SJSA1 (cell line): ENCODE measurements at regions not wholly inside any gene's neighbourhood (a gene's known extent, or its start where the extent isn't known, plus 50 kb on each side); places are given as distances from the start of the nearest gene placed in this dataset.
"Not testable (repeated sequence)": the region's sequence is repeated elsewhere in the genome, so short reads cannot be mapped to it uniquely, and the experiment has no call there.

Experiments used
- DNase-seq, 2 experiments: peaks; one replicate each; pipeline ENCODE4 v3.0.0-alpha.2; 2015 to 2020; ENCODE audit warnings: low spot score in 2 of 2, low read depth in 1 of 2
- H3K27ac ChIP-seq: fragments of 250-450 bp; sonication (Bioruptor Pico); 2 replicates; pipeline ENCODE4 v1.5.1; 2020; ENCODE audit warnings: mild to moderate bottlenecking, moderate library complexity
- H3K27me3 ChIP-seq: fragments of 250-450 bp; sonication (Bioruptor Pico); replicated peaks from 2 replicates; pipeline ENCODE4 v1.5.1; 2020; ENCODE audit warnings: mild to moderate bottlenecking, moderate library complexity
- H3K36me3 ChIP-seq: fragments of 250-450 bp; sonication (Bioruptor Pico); 2 replicates; pipeline ENCODE4 v1.5.1; 2020; ENCODE audit warnings: mild to moderate bottlenecking
- H3K4me1 ChIP-seq: fragments of 250-450 bp; sonication (Bioruptor Pico); replicated peaks from 2 replicates; pipeline ENCODE4 v1.6.1; 2021; ENCODE audit warnings: mild to moderate bottlenecking
- H3K4me3 ChIP-seq: fragments of 250-450 bp; sonication (Bioruptor Pico); 2 replicates; pipeline ENCODE4 v1.5.1; 2020; ENCODE audit warnings: mild to moderate bottlenecking
- H3K9me3 ChIP-seq: fragments of 250-450 bp; sonication (Bioruptor Pico); replicated peaks from 2 replicates; pipeline ENCODE4 v1.5.1; 2020; ENCODE audit warnings: mild to moderate bottlenecking

DNA sequence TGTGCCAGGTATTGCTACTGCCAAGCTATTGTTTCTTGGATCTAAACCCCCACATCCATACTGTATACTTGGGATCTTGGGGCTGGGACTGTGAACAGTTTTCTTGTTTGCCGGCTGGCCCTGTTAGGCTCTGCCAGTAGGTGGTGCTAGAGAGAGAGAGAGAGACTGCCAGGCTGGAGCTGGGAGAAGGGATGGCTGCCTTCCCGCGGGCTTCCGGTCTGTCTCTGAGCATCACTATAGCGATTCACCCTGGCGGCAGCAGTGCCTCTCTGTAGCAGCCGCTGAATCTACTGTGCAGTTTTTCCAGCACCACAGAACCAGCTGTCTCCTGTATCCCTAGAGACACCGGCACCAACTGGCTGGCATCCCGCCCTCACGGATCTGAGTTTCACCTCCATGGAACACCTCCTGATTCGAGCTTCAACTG, 201.2 kb downstream of the UTP18 start:
- DNase-seq = peak; percentile 62 to 87
- Histone ChIP-seq H3K36me3 (no peaks in the 10 kb centered on the region), H3K9me3 (no peaks in the 10 kb centered on the region), H3K4me1 (no peaks in the 10 kb centered on the region), H3K27ac (no peak overlapping the region), H3K4me3 (no peak overlapping the region), H3K27me3 (no peaks in the 10 kb centered on the region)

- Histone ChIP-seq H3K4me1 (no peaks in the 10 kb centered on the region), H3K36me3 (no peaks in the 10 kb centered on the region), H3K27ac (no peak overlapping the region), H3K9me3 (no peaks in the 10 kb centered on the region), H3K27me3 (no peaks in the 10 kb centered on the region), H3K4me3 (no peak overlapping the region)
- no peak for DNase-seq
Observed at GRCh38 chr17:51463353-51463752, 203.0 kb downstream of the UTP18 start.

DNA sequence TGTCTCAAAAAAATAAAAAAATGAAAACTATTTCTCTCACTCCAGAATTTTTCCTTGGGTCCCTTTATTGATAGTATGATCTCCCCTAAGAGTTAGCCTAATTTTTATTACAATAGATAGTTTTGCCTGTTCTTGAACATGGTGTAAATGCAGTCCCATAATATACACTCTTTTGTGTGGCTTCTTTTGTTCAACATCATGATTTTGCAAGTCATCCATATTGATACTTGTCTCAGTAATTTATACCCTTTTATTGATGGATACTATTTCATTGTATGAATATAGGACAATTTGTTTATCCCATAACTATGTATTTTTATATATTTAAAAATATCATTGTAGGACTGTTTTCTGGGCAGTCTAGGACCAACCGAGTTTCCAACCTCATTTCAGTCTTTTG, 207.0 kb downstream of the UTP18 start:
- no peak for DNase-seq
- no peak overlapping the region for H3K27ac ChIP-seq
- H3K9me3 ChIP-seq = no peaks in the 10 kb centered on the region
- H3K4me1 ChIP-seq = no peaks in the 10 kb centered on the region
- no peak overlapping the region for H3K4me3 ChIP-seq
- no peaks in the 10 kb centered on the region for H3K27me3 ChIP-seq
- H3K36me3 ChIP-seq = no peaks in the 10 kb centered on the region

DNA sequence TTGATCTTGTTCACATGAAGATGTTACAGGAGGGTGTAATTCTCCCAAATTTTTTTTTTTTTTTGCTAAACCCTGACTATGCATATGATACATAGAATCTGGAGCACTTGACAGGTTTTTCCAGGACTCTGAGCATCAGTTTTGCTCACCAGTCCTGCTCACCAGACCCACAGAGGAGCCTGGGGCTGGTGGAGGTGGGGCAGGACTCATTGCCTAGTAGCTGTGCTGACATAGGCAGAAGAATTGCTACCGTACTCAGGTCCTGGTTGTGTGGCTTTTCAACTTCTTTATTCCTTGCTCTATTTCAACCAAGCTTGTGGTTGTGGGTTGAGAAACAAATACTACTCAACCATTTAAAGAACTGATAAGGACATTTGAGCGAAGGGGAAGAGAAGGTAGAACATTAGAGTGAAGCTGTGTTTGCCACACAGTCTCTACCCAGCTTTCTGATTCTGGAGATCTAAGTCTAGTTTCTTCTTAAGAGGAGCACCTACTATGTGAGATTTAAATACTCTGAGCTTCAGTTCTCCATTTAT, 212.4 kb downstream of the UTP18 start:
- Histone ChIP-seq H3K4me3 (no peak overlapping the region), H3K27me3 (no peaks in the 10 kb centered on the region), H3K27ac (no peak overlapping the region), H3K9me3 (no peaks in the 10 kb centered on the region), H3K36me3 (no peaks in the 10 kb centered on the region), H3K4me1 (no peaks in the 10 kb centered on the region)
- DNase-seq = no peak

GRCh38 chr17:51474764-51475163, 214.4 kb downstream of the UTP18 start:
- Histone ChIP-seq H3K4me3 (no peak overlapping the region), H3K27ac (no peak overlapping the region), H3K4me1 (no peaks in the 10 kb centered on the region), H3K27me3 (no peaks in the 10 kb centered on the region), H3K36me3 (no peaks in the 10 kb centered on the region), H3K9me3 (no peaks in the 10 kb centered on the region)
- DNase-seq = no peak

- no peaks in the 10 kb centered on the region for H3K9me3 ChIP-seq
- H3K4me3 ChIP-seq = no peak overlapping the region
- no peak overlapping the region for H3K27ac ChIP-seq
- no peaks in the 10 kb centered on the region for H3K36me3 ChIP-seq
- no peaks in the 10 kb centered on the region for H3K4me1 ChIP-seq
- DNase-seq = no peak
- no peaks in the 10 kb centered on the region for H3K27me3 ChIP-seq
Observed at GRCh38 chr17:51475730-51476129, 215.4 kb downstream of the UTP18 start.

GRCh38 chr17:51479303-51479702, 219.0 kb downstream of the UTP18 start:
- no peak for DNase-seq
- Histone ChIP-seq H3K36me3 (no peaks in the 10 kb centered on the region), H3K4me3 (no peak overlapping the region), H3K27ac (no peak overlapping the region), H3K27me3 (no peaks in the 10 kb centered on the region), H3K9me3 (peaks cover 6% of the 10 kb centered on the region; the same call in 1 of the 2 replicates), H3K4me1 (no peaks in the 10 kb centered on the region)

- Histone ChIP-seq H3K27me3 (no peaks in the 10 kb centered on the region), H3K27ac (no peak overlapping the region), H3K4me3 (no peak overlapping the region), H3K9me3 (peaks cover 6% of the 10 kb centered on the region; the same call in 1 of the 2 replicates), H3K36me3 (no peaks in the 10 kb centered on the region), H3K4me1 (no peaks in the 10 kb centered on the region)
- DNase-seq = no peak
Observed at GRCh38 chr17:51481370-51481769, 221.0 kb downstream of the UTP18 start.

DNA sequence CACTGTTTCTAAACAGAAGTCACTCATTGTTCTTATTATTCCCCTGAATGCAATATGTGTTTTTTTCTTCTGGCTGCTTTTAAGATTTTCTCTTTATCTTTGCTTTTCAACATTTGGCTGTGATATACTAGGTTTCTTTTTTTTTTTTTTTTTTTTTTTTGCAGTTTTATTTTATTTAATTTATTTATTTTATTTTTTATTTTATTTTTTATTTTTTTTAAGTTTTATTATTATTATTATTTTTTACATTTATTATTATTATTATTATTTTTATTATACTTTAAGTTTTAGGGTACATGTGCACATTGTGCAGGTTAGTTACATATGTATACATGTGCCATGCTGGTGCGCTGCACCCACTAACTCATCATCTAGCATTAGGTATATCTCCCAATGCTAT, 221.9 kb downstream of the UTP18 start:
- DNase-seq, H3K4me3 ChIP-seq: not testable (repeated sequence)

GRCh38 chr17:51486091-51486490, 225.7 kb downstream of the UTP18 start:
- no peaks in the 10 kb centered on the region; the same call in 1 of the 2 replicates for H3K27me3 ChIP-seq
- no peaks in the 10 kb centered on the region for H3K4me1 ChIP-seq
- no peaks in the 10 kb centered on the region for H3K36me3 ChIP-seq
- peaks cover 4% of the 10 kb centered on the region; the same call in 1 of the 2 replicates for H3K9me3 ChIP-seq
- no peak for DNase-seq
- H3K27ac ChIP-seq = no peak overlapping the region
- H3K4me3 ChIP-seq = no peak overlapping the region

More for the DNA sequence above, 221.9 kb downstream of the UTP18 start:
- not testable (repeated sequence) for H3K27ac ChIP-seq, H3K36me3 ChIP-seq, H3K9me3 ChIP-seq, H3K4me1 ChIP-seq, H3K27me3 ChIP-seq

- H3K36me3 ChIP-seq = no peaks in the 10 kb centered on the region
- H3K27me3 ChIP-seq = no peaks in the 10 kb centered on the region; the same call in 1 of the 2 replicates
- DNase-seq = no peak
- H3K27ac ChIP-seq = no peak overlapping the region
- no peak overlapping the region for H3K4me3 ChIP-seq
- H3K4me1 ChIP-seq = no peaks in the 10 kb centered on the region
- no peaks in the 10 kb centered on the region for H3K9me3 ChIP-seq
Observed at GRCh38 chr17:51486885-51487520, 226.7 kb downstream of the UTP18 start.

DNA sequence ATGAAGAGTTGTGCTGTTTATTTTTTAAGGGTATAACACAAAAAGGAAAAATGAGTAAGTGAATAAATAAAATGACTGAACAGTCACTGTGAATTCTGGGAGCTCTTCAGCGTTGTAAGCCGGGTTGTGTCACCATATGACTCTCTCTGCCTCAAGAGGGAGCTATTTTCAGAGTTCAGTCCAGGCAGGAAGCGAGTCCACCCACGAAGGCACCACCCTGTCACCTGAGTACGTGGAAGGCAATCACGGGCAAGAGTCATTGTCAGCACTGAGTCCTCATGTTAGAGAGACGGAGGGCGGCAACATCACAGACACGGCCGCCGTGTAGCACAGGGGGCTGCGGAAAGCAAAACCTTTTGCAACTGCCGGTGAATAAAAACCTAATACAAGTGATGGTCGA, 227.6 kb downstream of the UTP18 start:
- Histone ChIP-seq H3K27me3 (no peaks in the 10 kb centered on the region; the same call in 1 of the 2 replicates), H3K9me3 (no peaks in the 10 kb centered on the region), H3K4me3 (no peak overlapping the region), H3K27ac (no peak overlapping the region), H3K4me1 (no peaks in the 10 kb centered on the region), H3K36me3 (no peaks in the 10 kb centered on the region)
- no peak for DNase-seq

DNA sequence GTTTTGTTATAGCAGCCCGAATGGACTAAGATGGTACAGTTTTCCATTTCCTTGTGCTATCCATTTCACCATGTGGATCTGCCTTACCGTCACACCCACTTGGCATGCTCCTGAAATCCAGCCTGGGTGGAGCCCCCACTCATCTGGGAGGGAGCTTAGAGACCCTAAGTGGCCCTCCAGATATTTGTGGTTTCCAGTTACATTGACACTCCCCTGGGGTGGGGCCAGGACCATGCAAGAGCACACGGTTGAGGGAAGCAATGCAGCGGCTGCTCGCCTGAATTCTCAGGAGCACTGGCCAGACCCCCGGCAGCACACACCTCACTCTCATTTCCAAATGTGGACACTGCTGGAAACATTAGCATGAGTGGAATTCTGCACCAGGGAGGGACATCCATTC, 231.1 kb downstream of the UTP18 start:
- no peak for DNase-seq
- H3K36me3 ChIP-seq = no peaks in the 10 kb centered on the region
- no peak overlapping the region for H3K27ac ChIP-seq
- H3K4me3 ChIP-seq = no peak overlapping the region
- no peaks in the 10 kb centered on the region; the same call in 1 of the 2 replicates for H3K27me3 ChIP-seq
- no peaks in the 10 kb centered on the region for H3K9me3 ChIP-seq
- H3K4me1 ChIP-seq = no peaks in the 10 kb centered on the region

DNA sequence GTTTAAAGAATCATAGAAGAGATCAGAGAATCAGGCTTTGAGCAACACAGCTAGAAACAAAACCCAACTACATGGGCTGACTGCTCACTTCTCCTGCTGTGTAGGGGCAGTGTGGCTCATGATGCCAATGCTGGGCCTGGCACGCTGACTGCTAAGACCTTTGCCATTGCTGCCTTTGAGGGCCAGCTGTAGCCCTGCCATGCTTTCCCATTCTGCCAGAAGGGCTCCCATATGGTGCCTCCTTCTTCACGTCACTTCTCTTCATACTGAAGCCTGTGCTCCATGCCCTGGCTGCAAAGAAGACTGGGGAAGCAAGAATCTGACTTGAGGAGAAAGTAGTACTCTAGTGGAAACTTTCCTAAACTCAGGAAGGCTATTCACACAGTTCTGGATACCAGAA, 232.9 kb downstream of the UTP18 start:
- Histone ChIP-seq H3K27me3 (no peaks in the 10 kb centered on the region), H3K9me3 (no peaks in the 10 kb centered on the region), H3K4me1 (no peaks in the 10 kb centered on the region), H3K27ac (no peak overlapping the region), H3K36me3 (no peaks in the 10 kb centered on the region), H3K4me3 (no peak overlapping the region)
- no peak for DNase-seq

- Histone ChIP-seq H3K4me3 (no peak overlapping the region), H3K9me3 (no peaks in the 10 kb centered on the region), H3K27me3 (no peaks in the 10 kb centered on the region), H3K27ac (no peak overlapping the region), H3K36me3 (no peaks in the 10 kb centered on the region), H3K4me1 (no peaks in the 10 kb centered on the region)
- DNase-seq = no peak
Observed at GRCh38 chr17:51496378-51496777, 236.0 kb downstream of the UTP18 start.
